Endothelial cell of umbilical vein (primary cell): ENCODE measurements at regions not wholly inside any gene's neighbourhood (a gene's known extent, or its start where the extent isn't known, plus 50 kb on each side); places are given as distances from the start of the nearest gene placed in this dataset.

Experiments used
- BruUV-seq: library from RNA; stranded (reverse); fragments of 400-500 nt; replicated peaks from 2 replicates; lab custom pipeline; 2021; lab: Mats Ljungman, UMichigan
- CTCF ChIA-PET: fragments of 300-600, 350-600 bp; sonication (Branson Sonifier 250); formaldehyde crosslinking; loops from one replicate; lab custom pipeline; 2021; ENCODE audit warnings: antibody characterized with exemption, inconsistent platforms; lab: Charles Lee
- POLR2A ChIA-PET: fragments of 300-600, 350-600 bp; sonication (Branson Sonifier 250); formaldehyde crosslinking; loops from one replicate; lab custom pipeline; 2021; ENCODE audit warnings: antibody characterized with exemption, inconsistent platforms; lab: Charles Lee
- DNase-seq: peaks from one replicate; pipeline ENCODE4 v3.0.0-alpha.2; 2011; ENCODE audit warnings: low read depth, low spot score
- FAIRE-seq: peaks from 2 replicates; lab custom pipeline; 2011; peaks lifted over from hg19 to GRCh38; lab: Jason Lieb, UNC
- H2AFZ ChIP-seq: 2 replicates; pipeline ENCODE4 v1.6.0; 2012; ENCODE audit warnings: low read depth, low read length, control low read depth, inconsistent platforms
- H3K27ac ChIP-seq: 2 replicates; pipeline ENCODE4 v1.5.1; 2011; ENCODE audit warnings: low read depth, mild to moderate bottlenecking, control low read depth, low read length, moderate library complexity; ENCODE audit not compliant: insufficient read depth
- H3K27me3 ChIP-seq, 2 experiments: 2 replicates each; pipeline versions ENCODE4 v1.6.0 to v1.6.1; 2011; ENCODE audit warnings: low read length in 2 of 2, mixed read lengths in 1 of 2; ENCODE audit not compliant: control insufficient read depth in 2 of 2, insufficient read depth in 2 of 2
- H3K36me3 ChIP-seq, 2 experiments: 2 replicates in 1 of 2; 3 replicates in 1 of 2; pipeline ENCODE4 v1.5.1; 2011; ENCODE audit warnings: low read length in 2 of 2, mild to moderate bottlenecking in 1 of 2, moderate library complexity in 1 of 2; ENCODE audit not compliant: control insufficient read depth in 2 of 2, insufficient read depth in 2 of 2; ENCODE audit errors: extremely low read depth in 1 of 2
- H3K4me1 ChIP-seq: 3 replicates; pipeline ENCODE4 v1.5.1; 2011; ENCODE audit warnings: mild to moderate bottlenecking, low read length; ENCODE audit not compliant: control insufficient read depth, insufficient read depth; ENCODE audit errors: extremely low read depth
- H3K4me2 ChIP-seq: 2 replicates; pipeline ENCODE4 v1.6.1; 2011; ENCODE audit warnings: low read length, control low read depth, mixed read lengths; ENCODE audit not compliant: insufficient read depth
- H3K4me3 ChIP-seq, 3 experiments: fragments of 200-600 bp in 1 of 3; sonication (generic), shearing (Covaris generic) in 1 of 3; replicated peaks in 1 of 3; 2 replicates each; pipeline ENCODE4 v1.5.1; 2011 to 2016; ENCODE audit warnings: control low read depth in 3 of 3, low read length in 3 of 3, mild to moderate bottlenecking in 2 of 3, inconsistent platforms in 1 of 3, low read depth in 1 of 3, moderate library complexity in 1 of 3; ENCODE audit not compliant: insufficient read depth in 1 of 3
- H3K79me2 ChIP-seq: 2 replicates; pipeline ENCODE4 v1.6.0; 2012; ENCODE audit warnings: low read length, inconsistent platforms; ENCODE audit not compliant: control insufficient read depth, insufficient read depth
- H3K9ac ChIP-seq: replicated peaks from 2 replicates; pipeline ENCODE3; 2011; ENCODE audit warnings: low read length, control low read depth; ENCODE audit not compliant: insufficient read depth; ENCODE audit errors: extremely low read depth
- H3K9me1 ChIP-seq: replicated peaks from 3 replicates; pipeline ENCODE4 v1.6.0; 2011; ENCODE audit warnings: mild to moderate bottlenecking, low read length; ENCODE audit not compliant: control insufficient read depth, insufficient read depth; ENCODE audit errors: extremely low read depth
- H3K9me3 ChIP-seq: replicated peaks from 2 replicates; pipeline ENCODE4 v1.5.1; 2012; ENCODE audit warnings: low read length, inconsistent platforms; ENCODE audit not compliant: control insufficient read depth, insufficient read depth
- H4K20me1 ChIP-seq: replicated peaks from 2 replicates; pipeline ENCODE3; 2011; ENCODE audit warnings: mild to moderate bottlenecking, low read length; ENCODE audit not compliant: control insufficient read depth, insufficient read depth; ENCODE audit errors: extremely low read depth
- CTCF ChIP-seq, 2 donors: IDR thresholded peaks; 1 replicate in 1 of 2; 2 replicates in 1 of 2; pipeline ENCODE4 v1.5.1; 2011; ENCODE audit warnings: low read length in 2 of 2, mild to moderate bottlenecking in 2 of 2, moderate library complexity in 2 of 2, control low read depth in 1 of 2, inconsistent platforms in 1 of 2, low read depth in 1 of 2; ENCODE audit not compliant: insufficient read depth in 1 of 2; ENCODE audit errors: extremely low read depth in 1 of 2
- EZH2 ChIP-seq: IDR thresholded peaks from 2 replicates; pipeline ENCODE4 v1.6.1; 2012; ENCODE audit warnings: borderline replicate concordance, low read depth, mild to moderate bottlenecking, moderate library complexity, low read length, inconsistent platforms; ENCODE audit not compliant: severe bottlenecking
- FOS ChIP-seq: IDR thresholded peaks from 2 replicates; pipeline ENCODE4 v1.6.1; 2011; ENCODE audit warnings: mild to moderate bottlenecking, low read length, moderate library complexity, borderline replicate concordance; ENCODE audit not compliant: insufficient read depth
- GATA2 ChIP-seq: IDR thresholded peaks from 2 replicates; pipeline ENCODE4 v1.7.0; 2011; ENCODE audit warnings: low read depth, mild to moderate bottlenecking, moderate library complexity, mixed read lengths, low read length; ENCODE audit not compliant: insufficient read length, insufficient read depth
- JUN ChIP-seq: IDR thresholded peaks from 2 replicates; pipeline ENCODE4 v1.6.1; 2011; ENCODE audit warnings: borderline replicate concordance, low read depth; ENCODE audit not compliant: insufficient read length, insufficient read depth
- MAX ChIP-seq: IDR thresholded peaks from 2 replicates; pipeline ENCODE4 v1.6.1; 2011; ENCODE audit not compliant: insufficient read depth, insufficient read length
- MYC ChIP-seq: IDR thresholded peaks from one replicate; pipeline ENCODE4 v1.6.1; 2011; ENCODE audit warnings: mild to moderate bottlenecking, low read depth, low read length
- POLR2A ChIP-seq: IDR thresholded peaks from 2 replicates; pipeline ENCODE4 v1.6.1; 2012; ENCODE audit warnings: low read depth, mild to moderate bottlenecking, control low read depth, low read length
- POLR2AphosphoS5 ChIP-seq: IDR thresholded peaks from 2 replicates; pipeline ENCODE4 v1.6.1; 2012; ENCODE audit warnings: low read depth, mild to moderate bottlenecking, control low read depth, low read length, moderate library complexity; ENCODE audit not compliant: insufficient read depth
- dilution Hi-C: fragments of 300-500 bp; cut with MboI; formaldehyde crosslinking; loops from one replicate; pipeline ENCODE4 v1.15.0; 2019; ENCODE audit warnings: low sequenced_read_pairs; ENCODE audit not compliant: extremely low pct_ligation_motif_present
- intact Hi-C: fragments of 100-400 bp; cut with micrococcal nuclease; formaldehyde crosslinking; loops from one replicate; pipeline ENCODE4 v1.10.0; 2022

- H2AFZ ChIP-seq, result peak overlapping the region; percentile 7
Observed at GRCh38 chr1:29712284-29712651, 475.9 kb downstream of the PTPRU start.

More at GRCh38 chr1:29712284-29712651, 475.9 kb downstream of the PTPRU start:
- BruUV-seq, result no TSS peak
- POLR2A ChIA-PET, result no interaction called here
- DNase-seq (no peak), FAIRE-seq (peak; percentile 15)
- Histone ChIP-seq H3K4me1 (peaks cover 48% of the 10 kb centered on the region), H4K20me1 (no peaks in the 10 kb centered on the region), H3K9ac (no peak overlapping the region), H3K9me1 (no peaks in the 10 kb centered on the region), H3K36me3 (no peaks in the 10 kb centered on the region), H3K9me3 (no peaks in the 10 kb centered on the region), H3K27ac (peak overlapping the region; percentile 78), H3K27me3 (no peaks in the 10 kb centered on the region), H3K4me3 (no peak overlapping the region), H3K79me2 (no peaks in the 10 kb centered on the region), H3K4me2 (peak overlapping the region; percentile 20)
- dilution Hi-C loops (no loop called here), intact Hi-C loops (no loop called here)
- CTCF ChIA-PET, result no interaction called here
- TF ChIP-seq FOS (no peak), MAX (no peak), POLR2A (no peak), GATA2 (no peak), POLR2AphosphoS5 (no peak), JUN (no peak), MYC (no peak), EZH2 (no peak), CTCF (IDR thresholded peaks at IDR 0.05; ENCODE audit: extremely low read depth in 1 of 2, insufficient read depth in 1 of 2, low read depth in 1 of 2, low read length in 2 of 2) (no peak)
